ENCODE measurements at regions not wholly inside any gene's neighbourhood (a gene's known extent, or its start where the extent isn't known, plus 50 kb on each side); places are given as distances from the start of the nearest gene placed in this dataset.

- no peaks in the 10 kb centered on the region for H3K4me1 ChIP-seq
- ATAC-seq: no peak
- no peak for FAIRE-seq
- H3K27ac ChIP-seq: no peak overlapping the region
- H3K4me3 ChIP-seq: no peak overlapping the region
- DNase-seq (ENCODE audit: low read depth in 1 of 2, low spot score in 1 of 2): no peak
- ChIA-PET POLR2A (no interaction called here), CTCF (no interaction called here)
- TF ChIP-seq RAD21 (conservative IDR thresholded peaks at IDR 0.05 in 1 of 2, IDR thresholded peaks at IDR 0.05 in 1 of 2): no peak
- TF ChIP-seq, protein P1, sequence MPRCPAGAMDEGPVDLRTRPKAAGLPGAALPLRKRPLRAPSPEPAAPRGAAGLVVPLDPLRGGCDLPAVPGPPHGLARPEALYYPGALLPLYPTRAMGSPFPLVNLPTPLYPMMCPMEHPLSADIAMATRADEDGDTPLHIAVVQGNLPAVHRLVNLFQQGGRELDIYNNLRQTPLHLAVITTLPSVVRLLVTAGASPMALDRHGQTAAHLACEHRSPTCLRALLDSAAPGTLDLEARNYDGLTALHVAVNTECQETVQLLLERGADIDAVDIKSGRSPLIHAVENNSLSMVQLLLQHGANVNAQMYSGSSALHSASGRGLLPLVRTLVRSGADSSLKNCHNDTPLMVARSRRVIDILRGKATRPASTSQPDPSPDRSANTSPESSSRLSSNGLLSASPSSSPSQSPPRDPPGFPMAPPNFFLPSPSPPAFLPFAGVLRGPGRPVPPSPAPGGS (IDR thresholded peaks at IDR 0.05): no peak
- TF ChIP-seq EHF (CRISPR knock-in tag; IDR thresholded peaks at IDR 0.05): no peak
- TF ChIP-seq MYC (IDR thresholded peaks at IDR 0.05; ENCODE audit: borderline replicate concordance, low read length): no peak
- no peak for TF ChIP-seq NPAS2 (CRISPR knock-in tag; IDR thresholded peaks at IDR 0.05; ENCODE audit: borderline replicate concordance)
- no peak for TF ChIP-seq SMC3 (IDR thresholded peaks at IDR 0.05)
- no peak for TF ChIP-seq PBX3 (IDR thresholded peaks at IDR 0.05)
- TF ChIP-seq GATA3 (IDR thresholded peaks at IDR 0.05; ENCODE audit: borderline replicate concordance): no peak
- TF ChIP-seq HEYL (CRISPR knock-in tag; IDR thresholded peaks at IDR 0.05): no peak
- TF ChIP-seq CTCF (IDR thresholded peaks at IDR 0.05): no peak
- TF ChIP-seq MAX (IDR thresholded peaks at IDR 0.05): no peak
- TF ChIP-seq EHMT2 (IDR thresholded peaks at IDR 0.05; ENCODE audit: low read depth): no peak
- no peak for TF ChIP-seq PHF8 (IDR thresholded peaks at IDR 0.05; ENCODE audit: borderline replicate concordance, low read depth)
- H3K9me3 ChIP-seq: no peaks in the 10 kb centered on the region; the same call in 2 of the 3 replicates
- H3K4me2 ChIP-seq: no peak overlapping the region
- WGBS (ENCODE audit: missing lambda C conversion rate): 24% methylated on average over 4 of the region's 4 CpGs
These were observed 259.5 kb upstream of the GRM7 start for GRCh38 chr3:6601374-6601773.

DNA sequence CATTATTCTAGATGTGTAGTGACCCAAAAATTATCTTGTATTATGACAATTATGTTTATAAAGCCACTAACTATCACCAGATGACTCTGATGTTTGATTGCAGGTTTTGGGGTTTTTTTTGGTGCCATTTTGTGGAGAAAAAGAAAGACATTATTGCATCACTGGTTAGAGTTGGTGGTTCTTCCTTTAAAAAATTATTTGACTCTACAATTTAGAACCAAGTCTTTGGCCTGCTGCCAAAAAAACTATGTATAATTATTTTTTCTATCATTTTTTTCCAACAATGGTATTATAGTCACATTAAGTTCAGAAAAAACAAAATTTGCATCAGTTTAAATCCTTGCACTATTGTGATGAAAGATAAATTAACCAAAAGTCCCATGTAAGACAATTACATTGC, 258.6 kb upstream of the GRM7 start:
- POLR2A ChIA-PET: no interaction called here
- no peak for FAIRE-seq
- no peak overlapping the region for H3K27ac ChIP-seq
- ATAC-seq: no peak
- H3K4me1 ChIP-seq: no peaks in the 10 kb centered on the region
- TF ChIP-seq, protein P1 (IDR thresholded peaks at IDR 0.05): no peak
- no peak for TF ChIP-seq PHF8 (IDR thresholded peaks at IDR 0.05; ENCODE audit: borderline replicate concordance, low read depth)
- TF ChIP-seq RAD21 (conservative IDR thresholded peaks at IDR 0.05 in 1 of 2, IDR thresholded peaks at IDR 0.05 in 1 of 2): no peak
- TF ChIP-seq ZFP36 (IDR thresholded peaks at IDR 0.05; ENCODE audit: borderline replicate concordance, partially characterized antibody): no peak
- no peak for TF ChIP-seq JUNB (IDR thresholded peaks at IDR 0.05)
- TF ChIP-seq USF2 (IDR thresholded peaks at IDR 0.05): no peak
- no peak for TF ChIP-seq SREBF2 (IDR thresholded peaks at IDR 0.05)
- no peak for TF ChIP-seq HEYL (CRISPR knock-in tag; IDR thresholded peaks at IDR 0.05)
- TF ChIP-seq FOSB (CRISPR knock-in tag; IDR thresholded peaks at IDR 0.05): no peak
- no peak for TF ChIP-seq EHF (CRISPR knock-in tag; IDR thresholded peaks at IDR 0.05)
- no peak for TF ChIP-seq SMC3 (IDR thresholded peaks at IDR 0.05)
- no peak for TF ChIP-seq HOXB13 (CRISPR knock-in tag; IDR thresholded peaks at IDR 0.05; ENCODE audit: low read depth)
- no peak for TF ChIP-seq TFCP2L1 (CRISPR knock-in tag; IDR thresholded peaks at IDR 0.05)
- TF ChIP-seq ZSCAN20 (CRISPR knock-in tag; IDR thresholded peaks at IDR 0.05): no peak
- no peak for TF ChIP-seq HOXB5 (CRISPR knock-in tag; IDR thresholded peaks at IDR 0.05)
- no peak for TF ChIP-seq NFE2L2 (conservative IDR thresholded peaks at IDR 0.05; ENCODE audit: low read length)
- CTCF ChIA-PET: no interaction called here
- H3K4me3 ChIP-seq: no peak overlapping the region
- H3K4me2 ChIP-seq: no peak overlapping the region
- no peaks in the 10 kb centered on the region; the same call in 2 of the 3 replicates for H3K9me3 ChIP-seq
- DNase-seq (ENCODE audit: low read depth in 1 of 2, low spot score in 1 of 2): no peak

All from A549 (cell line).